Fibroblast of lung (primary cell): ENCODE measurements at regions not wholly inside any gene's neighbourhood (a gene's known extent, or its start where the extent isn't known, plus 50 kb on each side); places are given as distances from the start of the nearest gene placed in this dataset.

Experiments used
- DNase-seq, 2 donors: peaks; one replicate each; pipeline versions ENCODE4 v3.0.0 to v3.0.0-alpha.2; 2010; ENCODE audit warnings: low read depth in 2 of 2
- H2AFZ ChIP-seq: 2 replicates; pipeline ENCODE4 v1.5.1; 2012; ENCODE audit warnings: low read length, control low read depth, inconsistent platforms
- H3K27ac ChIP-seq: 2 replicates; pipeline ENCODE4 v1.5.1; 2011; ENCODE audit warnings: low read length, control low read depth; ENCODE audit not compliant: insufficient read depth
- H3K27me3 ChIP-seq: 2 replicates; pipeline ENCODE4 v1.5.1; 2011; ENCODE audit warnings: mild to moderate bottlenecking, low read length; ENCODE audit not compliant: control insufficient read depth, insufficient read depth
- H3K36me3 ChIP-seq: 2 replicates; pipeline ENCODE4 v1.5.1; 2011; ENCODE audit warnings: low read length; ENCODE audit not compliant: control insufficient read depth, insufficient read depth
- H3K4me1 ChIP-seq: 2 replicates; pipeline ENCODE4 v1.5.1; 2011; ENCODE audit warnings: low read length; ENCODE audit not compliant: control insufficient read depth, insufficient read depth; ENCODE audit errors: extremely low read depth
- H3K4me2 ChIP-seq: 2 replicates; pipeline ENCODE4 v1.5.1; 2011; ENCODE audit warnings: low read length, control low read depth; ENCODE audit not compliant: insufficient read depth; ENCODE audit errors: extremely low read depth
- H3K4me3 ChIP-seq, 4 experiments: fragments of 200-600 bp in 1 of 4; sonication (generic) in 1 of 4; replicated peaks in 1 of 4; 2 replicates each; pipeline ENCODE4 v1.5.1; 2011 to 2016; ENCODE audit warnings: low read length in 4 of 4, low read depth in 3 of 4, mild to moderate bottlenecking in 3 of 4, control low read depth in 2 of 4, inconsistent platforms in 1 of 4, mixed read lengths in 1 of 4; ENCODE audit not compliant: insufficient read depth in 1 of 4; ENCODE audit errors: control extremely low read depth in 1 of 4
- H3K79me2 ChIP-seq: 2 replicates; pipeline ENCODE4 v1.5.1; 2012; ENCODE audit warnings: mild to moderate bottlenecking, low read length, inconsistent platforms; ENCODE audit not compliant: control insufficient read depth, insufficient read depth
- H3K9ac ChIP-seq: 2 replicates; pipeline ENCODE4 v1.5.1; 2011; ENCODE audit warnings: mild to moderate bottlenecking, low read length, control low read depth; ENCODE audit not compliant: insufficient read depth
- H3K9me3 ChIP-seq: 2 replicates; pipeline ENCODE4 v1.5.1; 2012; ENCODE audit warnings: low read depth, low read length; ENCODE audit not compliant: control insufficient read depth, insufficient read depth
- H4K20me1 ChIP-seq: 2 replicates; pipeline ENCODE4 v1.5.1; 2011; ENCODE audit warnings: low read length; ENCODE audit not compliant: control insufficient read depth, insufficient read depth; ENCODE audit errors: extremely low read depth
- EZH2 ChIP-seq: IDR thresholded peaks from 2 replicates; pipeline ENCODE4 v1.5.1; 2012; ENCODE audit warnings: low read length, control low read depth, mild to moderate bottlenecking; ENCODE audit errors: missing control alignments
- TF ChIP-seq, protein P1 (sequence below), 2 donors: IDR thresholded peaks in 1 of 2; conservative IDR thresholded peaks in 1 of 2; 1 replicate in 1 of 2; 2 replicates in 1 of 2; pipeline ENCODE4 v1.5.1; 2011 to 2012; ENCODE audit warnings: low read length in 2 of 2, control low read depth in 1 of 2, inconsistent platforms in 1 of 2, low read depth in 1 of 2, mild to moderate bottlenecking in 1 of 2

- TF ChIP-seq, protein P1, sequence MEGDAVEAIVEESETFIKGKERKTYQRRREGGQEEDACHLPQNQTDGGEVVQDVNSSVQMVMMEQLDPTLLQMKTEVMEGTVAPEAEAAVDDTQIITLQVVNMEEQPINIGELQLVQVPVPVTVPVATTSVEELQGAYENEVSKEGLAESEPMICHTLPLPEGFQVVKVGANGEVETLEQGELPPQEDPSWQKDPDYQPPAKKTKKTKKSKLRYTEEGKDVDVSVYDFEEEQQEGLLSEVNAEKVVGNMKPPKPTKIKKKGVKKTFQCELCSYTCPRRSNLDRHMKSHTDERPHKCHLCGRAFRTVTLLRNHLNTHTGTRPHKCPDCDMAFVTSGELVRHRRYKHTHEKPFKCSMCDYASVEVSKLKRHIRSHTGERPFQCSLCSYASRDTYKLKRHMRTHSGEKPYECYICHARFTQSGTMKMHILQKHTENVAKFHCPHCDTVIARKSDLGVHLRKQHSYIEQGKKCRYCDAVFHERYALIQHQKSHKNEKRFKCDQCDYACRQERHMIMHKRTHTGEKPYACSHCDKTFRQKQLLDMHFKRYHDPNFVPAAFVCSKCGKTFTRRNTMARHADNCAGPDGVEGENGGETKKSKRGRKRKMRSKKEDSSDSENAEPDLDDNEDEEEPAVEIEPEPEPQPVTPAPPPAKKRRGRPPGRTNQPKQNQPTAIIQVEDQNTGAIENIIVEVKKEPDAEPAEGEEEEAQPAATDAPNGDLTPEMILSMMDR (conservative IDR thresholded peaks at IDR 0.05 in 1 of 2, IDR thresholded peaks at IDR 0.05 in 1 of 2; ENCODE audit: low read depth in 1 of 2, low read length in 2 of 2): no peak
- no peak for TF ChIP-seq EZH2
- Histone ChIP-seq H3K4me3 (no peak overlapping the region), H3K27me3 (no peaks in the 10 kb centered on the region), H3K36me3 (no peaks in the 10 kb centered on the region), H3K9me3 (no peaks in the 10 kb centered on the region), H2AFZ (no peak overlapping the region), H3K4me2 (no peak overlapping the region), H3K9ac (no peak overlapping the region), H3K79me2 (no peaks in the 10 kb centered on the region), H3K27ac (no peak overlapping the region), H4K20me1 (no peaks in the 10 kb centered on the region), H3K4me1 (no peaks in the 10 kb centered on the region)
- DNase-seq: no peak
Measured at GRCh38 chr13:88862095-88862620, 1191.0 kb downstream of the SLITRK5 start.

- H3K36me3 ChIP-seq: no peaks in the 10 kb centered on the region
- no peak overlapping the region for H3K4me3 ChIP-seq
- no peak overlapping the region for H3K27ac ChIP-seq
- TF ChIP-seq, protein P1 (conservative IDR thresholded peaks at IDR 0.05 in 1 of 2, IDR thresholded peaks at IDR 0.05 in 1 of 2; ENCODE audit: low read depth in 1 of 2, low read length in 2 of 2): no peak
- TF ChIP-seq EZH2: no peak
- no peaks in the 10 kb centered on the region for H3K9me3 ChIP-seq
- no peaks in the 10 kb centered on the region for H3K79me2 ChIP-seq
- H4K20me1 ChIP-seq: no peaks in the 10 kb centered on the region
- DNase-seq: no peak
- H3K27me3 ChIP-seq: no peaks in the 10 kb centered on the region
- no peaks in the 10 kb centered on the region for H3K4me1 ChIP-seq
- H3K4me2 ChIP-seq: no peak overlapping the region
- H3K9ac ChIP-seq: no peak overlapping the region
- H2AFZ ChIP-seq: no peak overlapping the region
Measured at GRCh38 chr13:88863116-88863515, 1191.9 kb downstream of the SLITRK5 start.

DNA sequence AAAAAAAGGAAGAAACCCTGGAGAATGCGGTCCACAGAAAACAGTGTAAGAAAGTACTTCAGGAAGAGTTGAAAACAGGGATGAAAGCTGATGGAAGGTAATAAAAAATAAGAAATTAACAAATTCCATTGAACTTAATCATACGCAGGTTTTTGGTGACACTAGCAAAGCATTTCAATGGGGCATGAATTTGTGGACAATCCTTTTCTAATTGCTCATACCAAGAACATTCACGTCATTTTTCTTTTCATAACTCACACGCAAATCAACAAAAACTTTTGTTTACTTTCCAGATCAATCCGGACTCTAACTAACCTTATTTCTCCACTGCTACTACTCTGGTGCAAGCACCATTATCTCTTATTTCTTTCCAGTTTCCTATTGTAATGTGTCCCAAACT is 1195.0 kb downstream of the SLITRK5 start:
- Histone ChIP-seq H3K9me3 (no peaks in the 10 kb centered on the region), H3K4me2 (no peak overlapping the region), H4K20me1 (no peaks in the 10 kb centered on the region), H3K4me3 (no peak overlapping the region), H3K79me2 (no peaks in the 10 kb centered on the region), H3K36me3 (no peaks in the 10 kb centered on the region), H3K9ac (no peak overlapping the region), H3K4me1 (no peaks in the 10 kb centered on the region), H3K27me3 (no peaks in the 10 kb centered on the region), H2AFZ (no peak overlapping the region), H3K27ac (no peak overlapping the region)
- TF ChIP-seq, protein P1 (conservative IDR thresholded peaks at IDR 0.05 in 1 of 2, IDR thresholded peaks at IDR 0.05 in 1 of 2; ENCODE audit: low read depth in 1 of 2, low read length in 2 of 2): no peak
- no peak for TF ChIP-seq EZH2
- DNase-seq: peak in 1 of 2 donors; percentile 9
